Daoy (cell line): ENCODE measurements at regions not wholly inside any gene's neighbourhood (a gene's known extent, or its start where the extent isn't known, plus 50 kb on each side); places are given as distances from the start of the nearest gene placed in this dataset.

Source experiments
- DNase-seq: peaks from one replicate; pipeline ENCODE4 v3.0.0-alpha.2; 2015; ENCODE audit warnings: low read depth

GRCh38 chr4:147425019-147425418, 55.9 kb upstream of the EDNRA start:
- DNase-seq = no peak

DNA sequence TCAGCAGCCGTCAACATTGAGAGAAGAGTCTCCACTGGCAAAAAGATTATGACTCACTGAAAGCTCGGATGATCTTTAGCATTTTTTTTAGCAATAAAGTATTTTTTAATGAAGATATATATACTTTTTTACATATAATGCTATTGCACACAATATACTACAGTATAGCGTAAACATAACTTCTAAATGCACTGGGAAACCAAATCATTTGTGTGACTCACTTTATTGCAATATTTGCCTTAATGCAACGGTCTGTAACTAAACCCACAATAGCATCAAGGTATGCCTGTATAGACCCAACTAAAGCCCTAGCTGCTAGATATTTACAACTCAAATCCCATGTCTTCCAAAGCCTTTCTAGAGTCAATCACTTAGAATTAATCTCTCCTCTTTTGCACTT, 52.3 kb upstream of the EDNRA start:
- DNase-seq = no peak

DNA sequence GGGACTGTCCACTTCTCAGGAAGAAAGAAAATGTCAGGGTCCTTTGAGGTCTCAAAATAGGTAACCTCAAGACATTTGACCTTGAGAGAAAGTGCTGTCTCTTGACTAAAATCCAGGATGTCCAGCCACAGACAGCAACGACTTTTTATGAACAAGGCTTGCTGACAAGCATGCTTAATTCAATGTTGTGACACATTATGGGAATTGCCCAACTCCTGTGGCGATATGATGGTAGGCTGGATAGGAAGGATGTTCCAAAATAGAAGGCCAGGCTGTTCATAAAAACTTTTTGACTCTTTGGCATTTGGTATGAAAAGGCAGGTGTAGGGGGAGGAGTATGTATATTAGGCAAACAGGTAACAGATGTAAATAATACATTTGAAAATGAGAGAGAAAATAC, 50.8 kb upstream of the EDNRA start:
- no peak for DNase-seq
